Trophoblast cell (in vitro differentiated cells and primary cell): ENCODE measurements at regions not wholly inside any gene's neighbourhood (a gene's known extent, or its start where the extent isn't known, plus 50 kb on each side); places are given as distances from the start of the nearest gene placed in this dataset.

ENCODE experiments used
- DNase-seq, 2 donors: peaks; one replicate each; pipeline ENCODE4 v3.0.0-alpha.2; 2016
- H2AFZ ChIP-seq: 2 replicates; pipeline ENCODE4 v1.6.1; 2013; ENCODE audit warnings: low read length, moderate library complexity, mild to moderate bottlenecking; ENCODE audit not compliant: insufficient read depth, poor library complexity
- H2AK5ac ChIP-seq: 2 replicates; pipeline ENCODE4 v1.6.1; 2013; ENCODE audit warnings: mild to moderate bottlenecking, low read length
- H2BK120ac ChIP-seq: 2 replicates; pipeline ENCODE4 v1.6.1; 2013; ENCODE audit warnings: low read length, mild to moderate bottlenecking, moderate library complexity; ENCODE audit not compliant: insufficient read depth, poor library complexity
- H2BK12ac ChIP-seq: 2 replicates; pipeline ENCODE4 v1.6.1; 2013; ENCODE audit warnings: mild to moderate bottlenecking, low read length, moderate library complexity
- H2BK5ac ChIP-seq: 2 replicates; pipeline ENCODE4 v1.6.1; 2013; ENCODE audit warnings: low read length, low read depth, moderate library complexity, mild to moderate bottlenecking; ENCODE audit not compliant: poor library complexity
- H3K14ac ChIP-seq: 2 replicates; pipeline ENCODE4 v1.6.1; 2013; ENCODE audit warnings: mild to moderate bottlenecking, low read length
- H3K18ac ChIP-seq: 2 replicates; pipeline ENCODE4 v1.6.1; 2013; ENCODE audit warnings: mild to moderate bottlenecking, low read length
- H3K23ac ChIP-seq: 2 replicates; pipeline ENCODE4 v1.6.1; 2013; ENCODE audit warnings: low read length
- H3K27ac ChIP-seq: 2 replicates; pipeline ENCODE4 v1.5.1; 2013; ENCODE audit warnings: low read depth, mild to moderate bottlenecking, inconsistent platforms, low read length, moderate library complexity
- H3K27me3 ChIP-seq: 2 replicates; pipeline ENCODE4 v1.6.1; 2013; ENCODE audit warnings: inconsistent platforms, mild to moderate bottlenecking, low read length, moderate library complexity; ENCODE audit not compliant: insufficient read depth
- H3K36me3 ChIP-seq, 2 experiments: 1 replicate in 1 of 2; 2 replicates in 1 of 2; pipeline ENCODE4 v1.6.1; 2013; ENCODE audit warnings: low read length in 2 of 2, mild to moderate bottlenecking in 2 of 2, moderate library complexity in 1 of 2; ENCODE audit not compliant: insufficient read depth in 2 of 2, control insufficient read depth in 1 of 2
- H3K4ac ChIP-seq: 2 replicates; pipeline ENCODE4 v1.6.1; 2013; ENCODE audit warnings: low read depth, mild to moderate bottlenecking, low read length, moderate library complexity
- H3K4me1 ChIP-seq, 2 experiments: 1 replicate in 1 of 2; 2 replicates in 1 of 2; pipeline ENCODE4 v1.6.1; 2013; ENCODE audit warnings: low read length in 2 of 2, mild to moderate bottlenecking in 2 of 2, moderate library complexity in 1 of 2; ENCODE audit not compliant: insufficient read depth in 2 of 2, control insufficient read depth in 1 of 2
- H3K4me2 ChIP-seq: 2 replicates; pipeline ENCODE4 v1.6.1; 2013; ENCODE audit warnings: inconsistent platforms, mild to moderate bottlenecking, low read length, moderate library complexity
- H3K4me3 ChIP-seq: 2 replicates; pipeline ENCODE4 v1.5.1; 2013; ENCODE audit warnings: mild to moderate bottlenecking, low read depth, low read length, inconsistent platforms
- H3K79me1 ChIP-seq: one replicate; pipeline ENCODE4 v1.6.1; 2013; ENCODE audit warnings: low read length
- H3K79me2 ChIP-seq: 2 replicates; pipeline ENCODE4 v1.6.1; 2013; ENCODE audit warnings: low read length, mild to moderate bottlenecking; ENCODE audit not compliant: control insufficient read depth, insufficient read depth, poor library complexity
- H3K9ac ChIP-seq: 2 replicates; pipeline ENCODE4 v1.6.1; 2013; ENCODE audit warnings: mild to moderate bottlenecking, low read length
- H3K9me3 ChIP-seq: 2 replicates; pipeline ENCODE4 v1.6.1; 2013; ENCODE audit warnings: low read depth, mild to moderate bottlenecking, control low read depth, inconsistent platforms, low read length; ENCODE audit not compliant: insufficient read depth
- H4K12ac ChIP-seq: 2 replicates; pipeline ENCODE4 v1.6.1; 2013; ENCODE audit warnings: low read depth, mild to moderate bottlenecking, low read length, moderate library complexity
- H4K8ac ChIP-seq: 2 replicates; pipeline ENCODE4 v1.6.1; 2013; ENCODE audit warnings: low read depth, mild to moderate bottlenecking, low read length, moderate library complexity
- H4K91ac ChIP-seq: one replicate; pipeline ENCODE4 v1.6.1; 2013; ENCODE audit warnings: low read depth, mild to moderate bottlenecking, low read length, moderate library complexity
- WGBS: extraction: QIAGEN DNeasy Blood & Tissue Kit; methylation state at CpG from one replicate; pipeline ENCODE4 v1.1.7; 2013; ENCODE audit warnings: missing lambda C conversion rate; ENCODE audit not compliant: insufficient read length, insufficient coverage; ENCODE audit errors: extremely low coverage; 5-methylcytosine and 5-hydroxymethylcytosine counted together

GRCh38 chr5:128869970-128870369, 95.3 kb upstream of the SLC27A6 start:
- H2AFZ ChIP-seq: no peak overlapping the region
- H3K18ac ChIP-seq: no peak overlapping the region
- no peak overlapping the region for H4K8ac ChIP-seq
- no peak overlapping the region for H2BK12ac ChIP-seq
- H3K79me1 ChIP-seq: no peaks in the 10 kb centered on the region
- no CpG with 5 or more reads among the region's 1 CpG for WGBS
- H3K4ac ChIP-seq: no peak overlapping the region
- no peak for DNase-seq
- no peak overlapping the region for H4K12ac ChIP-seq
- H3K27ac ChIP-seq: no peak overlapping the region
- H3K9ac ChIP-seq: no peak overlapping the region
- no peak overlapping the region for H3K4me2 ChIP-seq
- H2AK5ac ChIP-seq: no peak overlapping the region
- no peak overlapping the region for H3K23ac ChIP-seq
- H3K27me3 ChIP-seq: no peaks in the 10 kb centered on the region
- H3K36me3 ChIP-seq: no peaks in the 10 kb centered on the region
- no peaks in the 10 kb centered on the region for H3K9me3 ChIP-seq
- H3K4me1 ChIP-seq: no peaks in the 10 kb centered on the region
- H2BK120ac ChIP-seq: no peak overlapping the region
- no peak overlapping the region for H4K91ac ChIP-seq
- no peak overlapping the region for H3K4me3 ChIP-seq
- H3K79me2 ChIP-seq: no peaks in the 10 kb centered on the region
- no peak overlapping the region for H2BK5ac ChIP-seq
- no peak overlapping the region for H3K14ac ChIP-seq

GRCh38 chr5:128870373-128870772, 94.9 kb upstream of the SLC27A6 start:
- no peak for DNase-seq
- H3K36me3 ChIP-seq: no peaks in the 10 kb centered on the region
- H3K23ac ChIP-seq: no peak overlapping the region
- no peak overlapping the region for H4K8ac ChIP-seq
- H3K27me3 ChIP-seq: no peaks in the 10 kb centered on the region
- H3K4ac ChIP-seq: no peak overlapping the region
- no peak overlapping the region for H4K91ac ChIP-seq
- no peak overlapping the region for H3K18ac ChIP-seq
- H3K4me3 ChIP-seq: no peak overlapping the region
- H3K4me2 ChIP-seq: no peak overlapping the region
- H3K27ac ChIP-seq: no peak overlapping the region
- H4K12ac ChIP-seq: no peak overlapping the region
- H3K79me2 ChIP-seq: no peaks in the 10 kb centered on the region
- H3K9me3 ChIP-seq: no peaks in the 10 kb centered on the region
- H2BK5ac ChIP-seq: no peak overlapping the region
- no peak overlapping the region for H2AK5ac ChIP-seq
- no peak overlapping the region for H3K9ac ChIP-seq
- H2BK120ac ChIP-seq: no peak overlapping the region
- no peaks in the 10 kb centered on the region for H3K4me1 ChIP-seq
- H2AFZ ChIP-seq: no peak overlapping the region
- WGBS: no CpG with 5 or more reads among the region's 5 CpGs
- no peak overlapping the region for H3K14ac ChIP-seq
- H3K79me1 ChIP-seq: no peaks in the 10 kb centered on the region
- H2BK12ac ChIP-seq: no peak overlapping the region

GRCh38 chr5:128870923-128871322, 94.4 kb upstream of the SLC27A6 start:
- H3K9ac ChIP-seq: no peak overlapping the region
- DNase-seq: no peak
- H3K4me2 ChIP-seq: no peak overlapping the region
- H3K79me2 ChIP-seq: no peaks in the 10 kb centered on the region
- no peak overlapping the region for H3K23ac ChIP-seq
- no peak overlapping the region for H2AK5ac ChIP-seq
- H3K4me1 ChIP-seq: no peaks in the 10 kb centered on the region
- H3K79me1 ChIP-seq: no peaks in the 10 kb centered on the region
- H2BK5ac ChIP-seq: no peak overlapping the region
- H3K18ac ChIP-seq: no peak overlapping the region
- H3K9me3 ChIP-seq: no peaks in the 10 kb centered on the region
- H3K27me3 ChIP-seq: no peaks in the 10 kb centered on the region
- no peak overlapping the region for H4K8ac ChIP-seq
- H3K4ac ChIP-seq: no peak overlapping the region
- no peak overlapping the region for H2BK12ac ChIP-seq
- no peak overlapping the region for H3K4me3 ChIP-seq
- no peaks in the 10 kb centered on the region for H3K36me3 ChIP-seq
- H4K12ac ChIP-seq: no peak overlapping the region
- H4K91ac ChIP-seq: no peak overlapping the region
- no peak overlapping the region for H2BK120ac ChIP-seq
- no CpG with 5 or more reads among the region's 3 CpGs for WGBS
- no peak overlapping the region for H2AFZ ChIP-seq
- no peak overlapping the region for H3K27ac ChIP-seq
- no peak overlapping the region for H3K14ac ChIP-seq

- WGBS: no CpG with 5 or more reads among the region's 3 CpGs
Observed at GRCh38 chr5:128876569-128877382, 88.5 kb upstream of the SLC27A6 start.

More at GRCh38 chr5:128876569-128877382, 88.5 kb upstream of the SLC27A6 start:
- Histone ChIP-seq H3K4me3 (no peak overlapping the region), H3K4ac (no peak overlapping the region), H2BK12ac (no peak overlapping the region), H3K79me1 (no peaks in the 10 kb centered on the region), H3K9ac (no peak overlapping the region), H3K14ac (no peak overlapping the region), H4K91ac (no peak overlapping the region), H3K9me3 (no peaks in the 10 kb centered on the region), H3K4me1 (no peaks in the 10 kb centered on the region), H3K36me3 (no peaks in the 10 kb centered on the region), H3K4me2 (no peak overlapping the region), H3K23ac (no peak overlapping the region), H3K18ac (no peak overlapping the region), H2BK5ac (no peak overlapping the region), H2AFZ (no peak overlapping the region), H3K79me2 (no peaks in the 10 kb centered on the region), H2BK120ac (no peak overlapping the region), H4K8ac (no peak overlapping the region), H2AK5ac (no peak overlapping the region), H3K27me3 (no peaks in the 10 kb centered on the region), H3K27ac (no peak overlapping the region), H4K12ac (no peak overlapping the region)
- DNase-seq: no peak
